A549 (cell line): ENCODE measurements at regions not wholly inside any gene's neighbourhood (a gene's known extent, or its start where the extent isn't known, plus 50 kb on each side); places are given as distances from the start of the nearest gene placed in this dataset.

Source experiments
- BHLHE40 ChIP-seq: IDR thresholded peaks from 2 replicates; pipeline ENCODE4 v1.6.1; 2012; ENCODE audit warnings: low read depth, low read length, inconsistent platforms
- CTCF ChIP-seq: fragments of >200 bp; sonication (Bioruptor Twin); formaldehyde crosslinking; IDR thresholded peaks from 3 replicates; pipeline ENCODE4 v1.5.1; 2016
- EP300 ChIP-seq, 2 experiments: fragments of >200 bp; sonication (Bioruptor Twin); formaldehyde crosslinking; IDR thresholded peaks; 2 replicates in 1 of 2; 3 replicates in 1 of 2; pipeline ENCODE4 v1.6.1; 2016 to 2017
- GATA3 ChIP-seq: IDR thresholded peaks from 2 replicates; pipeline ENCODE4 v1.6.1; 2012; ENCODE audit warnings: borderline replicate concordance
- JUN ChIP-seq, 2 experiments: fragments of >200 bp; sonication (Bioruptor Twin); formaldehyde crosslinking; IDR thresholded peaks; 2 replicates in 1 of 2; 3 replicates in 1 of 2; pipeline ENCODE4 v1.6.1; 2016 to 2017
- MAZ ChIP-seq: fragments of 150-350 bp; IDR thresholded peaks from 2 replicates; pipeline ENCODE4 v1.6.1; 2014; ENCODE audit warnings: antibody characterized with exemption, low read depth, low read length, borderline replicate concordance
- MYC ChIP-seq: IDR thresholded peaks from 2 replicates; pipeline ENCODE4 v1.6.1; 2012; ENCODE audit warnings: mild to moderate bottlenecking, inconsistent platforms, low read length, improper control_type of control experiment, borderline replicate concordance
- POLR2A ChIP-seq: IDR thresholded peaks from 2 replicates; pipeline ENCODE4 v1.6.1; 2012; ENCODE audit warnings: mild to moderate bottlenecking, low read length
- RAD21 ChIP-seq, 2 experiments: fragments of >200 bp in 1 of 2; sonication (Bioruptor Twin) in 1 of 2; formaldehyde crosslinking in 1 of 2; IDR thresholded peaks in 1 of 2; conservative IDR thresholded peaks in 1 of 2; 2 replicates in 1 of 2; 3 replicates in 1 of 2; pipeline ENCODE4 v1.6.1; 2012 to 2018; ENCODE audit warnings: inconsistent platforms in 1 of 2
- RCOR1 ChIP-seq: fragments of 150-350 bp; IDR thresholded peaks from 2 replicates; pipeline ENCODE4 v1.6.1; 2014; ENCODE audit warnings: antibody characterized with exemption, low read length, low read depth
- RFX5 ChIP-seq: fragments of 450-650 bp; IDR thresholded peaks from 2 replicates; pipeline ENCODE4 v1.7.1; 2014; ENCODE audit warnings: antibody characterized with exemption, mild to moderate bottlenecking, moderate library complexity
- SMC3 ChIP-seq: fragments of >200 bp; sonication (Bioruptor Twin); formaldehyde crosslinking; IDR thresholded peaks from 3 replicates; pipeline ENCODE4 v1.6.1; 2018; ENCODE audit warnings: inconsistent platforms
- TF ChIP-seq, protein P1 (sequence below): fragments of 250-450 bp; sonication (Bioruptor Pico); IDR thresholded peaks from 2 replicates; pipeline ENCODE4 v1.5.0; 2021; ENCODE audit warnings: mild to moderate bottlenecking, moderate library complexity, borderline replicate concordance
- TF ChIP-seq, protein P2 (sequence below): fragments of 200-600 bp; sonication (generic); IDR thresholded peaks from 2 replicates; pipeline ENCODE4 v1.6.1; 2016; ENCODE audit warnings: antibody characterized with exemption, mild to moderate bottlenecking, moderate library complexity

DNA sequence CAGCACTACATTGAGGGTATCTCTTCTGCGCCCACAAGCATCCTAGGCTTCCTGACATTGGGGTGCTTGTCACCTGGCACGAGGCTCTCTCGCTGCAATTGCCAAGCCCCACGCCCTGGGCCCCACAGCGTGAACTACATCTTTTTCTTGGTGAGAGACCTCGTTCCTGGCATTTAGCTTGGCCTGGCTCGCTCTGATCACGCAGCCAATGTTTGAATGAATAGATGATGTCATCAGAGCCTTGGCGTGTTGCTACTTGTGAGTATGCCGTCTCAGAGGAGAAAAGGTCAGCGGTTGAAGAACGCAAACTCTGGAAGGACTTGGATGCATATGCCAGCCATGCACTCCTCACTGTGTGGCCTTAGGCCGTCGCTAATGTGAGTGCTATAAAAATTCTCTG is 150.2 kb upstream of the AUTS2 start:
- TF ChIP-seq CTCF (no peak), SMC3 (no peak), JUN (IDR thresholded peaks at IDR 0.05) (no peak), POLR2A (no peak), MYC (no peak), BHLHE40 (no peak), EP300 (IDR thresholded peaks at IDR 0.05) (no peak), MAZ (no peak), RAD21 (conservative IDR thresholded peaks at IDR 0.05 in 1 of 2, IDR thresholded peaks at IDR 0.05 in 1 of 2) (no peak), RFX5 (no peak), RCOR1 (no peak), GATA3 (no peak)
- TF ChIP-seq, protein P1, sequence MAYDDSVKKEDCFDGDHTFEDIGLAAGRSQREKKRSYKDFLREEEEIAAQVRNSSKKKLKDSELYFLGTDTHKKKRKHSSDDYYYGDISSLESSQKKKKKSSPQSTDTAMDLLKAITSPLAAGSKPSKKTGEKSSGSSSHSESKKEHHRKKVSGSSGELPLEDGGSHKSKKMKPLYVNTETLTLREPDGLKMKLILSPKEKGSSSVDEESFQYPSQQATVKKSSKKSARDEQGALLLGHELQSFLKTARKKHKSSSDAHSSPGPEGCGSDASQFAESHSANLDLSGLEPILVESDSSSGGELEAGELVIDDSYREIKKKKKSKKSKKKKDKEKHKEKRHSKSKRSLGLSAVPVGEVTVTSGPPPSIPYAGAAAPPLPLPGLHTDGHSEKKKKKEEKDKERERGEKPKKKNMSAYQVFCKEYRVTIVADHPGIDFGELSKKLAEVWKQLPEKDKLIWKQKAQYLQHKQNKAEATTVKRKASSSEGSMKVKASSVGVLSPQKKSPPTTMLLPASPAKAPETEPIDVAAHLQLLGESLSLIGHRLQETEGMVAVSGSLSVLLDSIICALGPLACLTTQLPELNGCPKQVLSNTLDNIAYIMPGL (CRISPR knock-in tag): no peak
- TF ChIP-seq, protein P2, sequence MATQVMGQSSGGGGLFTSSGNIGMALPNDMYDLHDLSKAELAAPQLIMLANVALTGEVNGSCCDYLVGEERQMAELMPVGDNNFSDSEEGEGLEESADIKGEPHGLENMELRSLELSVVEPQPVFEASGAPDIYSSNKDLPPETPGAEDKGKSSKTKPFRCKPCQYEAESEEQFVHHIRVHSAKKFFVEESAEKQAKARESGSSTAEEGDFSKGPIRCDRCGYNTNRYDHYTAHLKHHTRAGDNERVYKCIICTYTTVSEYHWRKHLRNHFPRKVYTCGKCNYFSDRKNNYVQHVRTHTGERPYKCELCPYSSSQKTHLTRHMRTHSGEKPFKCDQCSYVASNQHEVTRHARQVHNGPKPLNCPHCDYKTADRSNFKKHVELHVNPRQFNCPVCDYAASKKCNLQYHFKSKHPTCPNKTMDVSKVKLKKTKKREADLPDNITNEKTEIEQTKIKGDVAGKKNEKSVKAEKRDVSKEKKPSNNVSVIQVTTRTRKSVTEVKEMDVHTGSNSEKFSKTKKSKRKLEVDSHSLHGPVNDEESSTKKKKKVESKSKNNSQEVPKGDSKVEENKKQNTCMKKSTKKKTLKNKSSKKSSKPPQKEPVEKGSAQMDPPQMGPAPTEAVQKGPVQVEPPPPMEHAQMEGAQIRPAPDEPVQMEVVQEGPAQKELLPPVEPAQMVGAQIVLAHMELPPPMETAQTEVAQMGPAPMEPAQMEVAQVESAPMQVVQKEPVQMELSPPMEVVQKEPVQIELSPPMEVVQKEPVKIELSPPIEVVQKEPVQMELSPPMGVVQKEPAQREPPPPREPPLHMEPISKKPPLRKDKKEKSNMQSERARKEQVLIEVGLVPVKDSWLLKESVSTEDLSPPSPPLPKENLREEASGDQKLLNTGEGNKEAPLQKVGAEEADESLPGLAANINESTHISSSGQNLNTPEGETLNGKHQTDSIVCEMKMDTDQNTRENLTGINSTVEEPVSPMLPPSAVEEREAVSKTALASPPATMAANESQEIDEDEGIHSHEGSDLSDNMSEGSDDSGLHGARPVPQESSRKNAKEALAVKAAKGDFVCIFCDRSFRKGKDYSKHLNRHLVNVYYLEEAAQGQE: no peak
